B cell (primary cell): ENCODE measurements at regions not wholly inside any gene's neighbourhood (a gene's known extent, or its start where the extent isn't known, plus 50 kb on each side); places are given as distances from the start of the nearest gene placed in this dataset.

Experiments
- CTCF ChIP-seq: fragments of 200-600 bp; IDR thresholded peaks from one replicate; pipeline ENCODE4 v1.8.0; 2022; ENCODE audit warnings: antibody characterized with exemption, mild to moderate bottlenecking
- EZH2 ChIP-seq: IDR thresholded peaks from 2 replicates; pipeline ENCODE4 v1.6.1; 2012; ENCODE audit warnings: borderline replicate concordance, low read depth, mild to moderate bottlenecking, moderate library complexity, low read length; ENCODE audit not compliant: insufficient read depth, poor library complexity, severe bottlenecking

GRCh38 chr6:133682506-133683307 lies 206.2 kb upstream of the TCF21 start:
- TF ChIP-seq CTCF (no peak), EZH2 (no peak)
